HL-60 (cell line): ENCODE measurements at regions not wholly inside any gene's neighbourhood (a gene's known extent, or its start where the extent isn't known, plus 50 kb on each side); places are given as distances from the start of the nearest gene placed in this dataset.

Experiments used
- DNase-seq, 2 experiments: peaks; one replicate each; pipeline ENCODE4 v3.0.0-alpha.2; 2010 to 2020; ENCODE audit warnings: low read depth in 1 of 2, low spot score in 1 of 2
- H3K27ac ChIP-seq: fragments of 250-450 bp; sonication (Bioruptor Pico); replicated peaks from 2 replicates; pipeline ENCODE4 v1.5.1; 2020; ENCODE audit warnings: mild to moderate bottlenecking, moderate library complexity
- H3K27me3 ChIP-seq: fragments of 250-450 bp; sonication (Bioruptor Pico); 2 replicates; pipeline ENCODE4 v1.5.1; 2021; ENCODE audit warnings: mild to moderate bottlenecking, moderate library complexity; ENCODE audit not compliant: insufficient read depth, poor library complexity, severe bottlenecking
- H3K4me3 ChIP-seq: replicated peaks from 2 replicates; pipeline ENCODE4 v1.5.1; 2011; ENCODE audit warnings: mild to moderate bottlenecking, control low read depth, low read length; ENCODE audit not compliant: insufficient read depth
- GABPA ChIP-seq: IDR thresholded peaks from 2 replicates; pipeline ENCODE4 v1.6.1; 2012; ENCODE audit warnings: low read depth
- POLR2AphosphoS5 ChIP-seq: IDR thresholded peaks from 2 replicates; pipeline ENCODE4 v1.6.1; 2012; ENCODE audit warnings: low read depth
- SPI1 ChIP-seq: IDR thresholded peaks from 2 replicates; pipeline ENCODE4 v1.6.1; 2012; ENCODE audit warnings: low read depth, mild to moderate bottlenecking, borderline replicate concordance
- TF ChIP-seq, protein P1 (sequence below): IDR thresholded peaks from 2 replicates; pipeline ENCODE4 v1.6.1; 2012; ENCODE audit warnings: low read depth; ENCODE audit not compliant: insufficient replicate concordance
- TF ChIP-seq, protein P2 (sequence below): IDR thresholded peaks from one replicate; pipeline ENCODE4 v1.5.1; 2011; ENCODE audit warnings: low read length, control low read depth, inconsistent platforms; ENCODE audit not compliant: insufficient read depth

DNA sequence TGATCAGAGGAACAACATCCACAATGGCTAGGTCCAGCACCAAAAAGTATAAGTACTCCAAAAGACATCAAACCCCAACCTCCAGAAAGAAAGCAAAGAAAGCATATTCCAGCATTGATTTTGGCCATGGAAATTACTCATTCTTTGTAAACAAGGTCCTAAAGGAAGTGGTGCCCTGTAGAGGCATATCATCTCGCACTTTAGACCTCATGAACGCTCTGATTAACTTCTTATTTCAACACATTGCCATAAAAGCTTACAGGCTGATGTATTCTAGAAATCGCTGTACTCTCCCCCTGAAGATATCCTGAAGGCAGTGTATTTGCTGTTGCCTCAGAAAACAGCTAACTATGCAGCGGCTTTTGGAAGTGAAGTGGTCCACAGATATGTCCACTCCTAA is 82.7 kb upstream of the TNPO1 start:
- H3K27ac ChIP-seq, result no peak overlapping the region
- no peaks in the 10 kb centered on the region for H3K27me3 ChIP-seq
- no peak overlapping the region for H3K4me3 ChIP-seq
- TF ChIP-seq, protein P1, sequence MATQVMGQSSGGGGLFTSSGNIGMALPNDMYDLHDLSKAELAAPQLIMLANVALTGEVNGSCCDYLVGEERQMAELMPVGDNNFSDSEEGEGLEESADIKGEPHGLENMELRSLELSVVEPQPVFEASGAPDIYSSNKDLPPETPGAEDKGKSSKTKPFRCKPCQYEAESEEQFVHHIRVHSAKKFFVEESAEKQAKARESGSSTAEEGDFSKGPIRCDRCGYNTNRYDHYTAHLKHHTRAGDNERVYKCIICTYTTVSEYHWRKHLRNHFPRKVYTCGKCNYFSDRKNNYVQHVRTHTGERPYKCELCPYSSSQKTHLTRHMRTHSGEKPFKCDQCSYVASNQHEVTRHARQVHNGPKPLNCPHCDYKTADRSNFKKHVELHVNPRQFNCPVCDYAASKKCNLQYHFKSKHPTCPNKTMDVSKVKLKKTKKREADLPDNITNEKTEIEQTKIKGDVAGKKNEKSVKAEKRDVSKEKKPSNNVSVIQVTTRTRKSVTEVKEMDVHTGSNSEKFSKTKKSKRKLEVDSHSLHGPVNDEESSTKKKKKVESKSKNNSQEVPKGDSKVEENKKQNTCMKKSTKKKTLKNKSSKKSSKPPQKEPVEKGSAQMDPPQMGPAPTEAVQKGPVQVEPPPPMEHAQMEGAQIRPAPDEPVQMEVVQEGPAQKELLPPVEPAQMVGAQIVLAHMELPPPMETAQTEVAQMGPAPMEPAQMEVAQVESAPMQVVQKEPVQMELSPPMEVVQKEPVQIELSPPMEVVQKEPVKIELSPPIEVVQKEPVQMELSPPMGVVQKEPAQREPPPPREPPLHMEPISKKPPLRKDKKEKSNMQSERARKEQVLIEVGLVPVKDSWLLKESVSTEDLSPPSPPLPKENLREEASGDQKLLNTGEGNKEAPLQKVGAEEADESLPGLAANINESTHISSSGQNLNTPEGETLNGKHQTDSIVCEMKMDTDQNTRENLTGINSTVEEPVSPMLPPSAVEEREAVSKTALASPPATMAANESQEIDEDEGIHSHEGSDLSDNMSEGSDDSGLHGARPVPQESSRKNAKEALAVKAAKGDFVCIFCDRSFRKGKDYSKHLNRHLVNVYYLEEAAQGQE, result no peak
- TF ChIP-seq, protein P2, sequence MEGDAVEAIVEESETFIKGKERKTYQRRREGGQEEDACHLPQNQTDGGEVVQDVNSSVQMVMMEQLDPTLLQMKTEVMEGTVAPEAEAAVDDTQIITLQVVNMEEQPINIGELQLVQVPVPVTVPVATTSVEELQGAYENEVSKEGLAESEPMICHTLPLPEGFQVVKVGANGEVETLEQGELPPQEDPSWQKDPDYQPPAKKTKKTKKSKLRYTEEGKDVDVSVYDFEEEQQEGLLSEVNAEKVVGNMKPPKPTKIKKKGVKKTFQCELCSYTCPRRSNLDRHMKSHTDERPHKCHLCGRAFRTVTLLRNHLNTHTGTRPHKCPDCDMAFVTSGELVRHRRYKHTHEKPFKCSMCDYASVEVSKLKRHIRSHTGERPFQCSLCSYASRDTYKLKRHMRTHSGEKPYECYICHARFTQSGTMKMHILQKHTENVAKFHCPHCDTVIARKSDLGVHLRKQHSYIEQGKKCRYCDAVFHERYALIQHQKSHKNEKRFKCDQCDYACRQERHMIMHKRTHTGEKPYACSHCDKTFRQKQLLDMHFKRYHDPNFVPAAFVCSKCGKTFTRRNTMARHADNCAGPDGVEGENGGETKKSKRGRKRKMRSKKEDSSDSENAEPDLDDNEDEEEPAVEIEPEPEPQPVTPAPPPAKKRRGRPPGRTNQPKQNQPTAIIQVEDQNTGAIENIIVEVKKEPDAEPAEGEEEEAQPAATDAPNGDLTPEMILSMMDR, result no peak
- no peak for TF ChIP-seq SPI1
- no peak for TF ChIP-seq POLR2AphosphoS5
- no peak for TF ChIP-seq GABPA
- DNase-seq, result no peak

DNA sequence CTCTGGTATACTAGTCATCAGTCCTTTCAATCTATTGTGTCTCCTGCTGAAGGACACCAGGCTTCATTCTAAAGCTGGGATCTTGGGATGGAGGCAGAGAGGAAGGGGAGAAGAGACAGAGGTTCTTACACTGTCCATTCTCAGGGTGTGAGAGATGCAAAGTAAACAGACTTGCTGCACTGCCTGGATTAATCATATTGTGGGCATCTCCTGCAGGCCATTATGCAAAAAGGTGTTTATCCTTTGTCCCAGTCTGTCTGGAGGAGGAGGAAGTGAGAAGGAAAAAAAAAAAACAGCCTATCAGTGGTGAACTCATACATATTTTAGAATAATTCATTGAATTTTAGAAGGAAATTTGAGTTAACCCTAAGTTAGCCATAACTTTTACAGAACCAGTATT is 92.9 kb upstream of the TNPO1 start:
- H3K27ac ChIP-seq, result no peak overlapping the region
- DNase-seq, result no peak
- no peaks in the 10 kb centered on the region for H3K27me3 ChIP-seq
- no peak for TF ChIP-seq SPI1
- H3K4me3 ChIP-seq, result no peak overlapping the region

DNA sequence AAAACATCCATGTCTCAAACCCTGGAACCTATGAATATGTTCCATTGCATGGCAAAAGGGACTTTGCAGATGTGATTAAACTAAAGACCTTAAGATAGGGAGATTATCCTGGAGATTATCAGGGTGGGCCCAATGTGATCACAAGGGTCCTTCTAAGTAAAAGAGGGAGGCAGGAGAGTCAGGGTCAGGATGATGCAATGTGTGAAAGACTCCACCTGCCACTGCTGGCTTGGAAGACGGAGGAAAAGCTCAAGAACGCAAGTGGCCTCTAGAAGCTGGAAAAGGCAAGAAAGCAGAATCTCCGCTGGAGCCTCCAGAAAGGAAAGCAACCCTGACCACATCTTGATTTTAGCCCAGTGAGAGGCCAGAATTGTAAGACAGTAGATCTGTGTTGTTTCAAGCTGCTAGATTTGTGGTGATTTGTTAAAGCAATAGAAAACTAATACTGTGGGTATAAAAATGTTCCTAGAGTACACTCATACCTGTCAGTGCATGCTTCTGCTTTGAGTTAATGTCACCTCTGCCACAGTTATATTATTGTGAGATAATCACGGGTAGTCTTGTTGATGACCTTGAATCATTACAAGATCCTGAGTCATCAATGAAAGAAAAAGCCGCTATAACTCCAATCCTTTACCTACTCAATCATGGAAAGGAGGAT is 93.5 kb upstream of the TNPO1 start:
- H3K27ac ChIP-seq, result no peak overlapping the region
- no peak for DNase-seq

DNA sequence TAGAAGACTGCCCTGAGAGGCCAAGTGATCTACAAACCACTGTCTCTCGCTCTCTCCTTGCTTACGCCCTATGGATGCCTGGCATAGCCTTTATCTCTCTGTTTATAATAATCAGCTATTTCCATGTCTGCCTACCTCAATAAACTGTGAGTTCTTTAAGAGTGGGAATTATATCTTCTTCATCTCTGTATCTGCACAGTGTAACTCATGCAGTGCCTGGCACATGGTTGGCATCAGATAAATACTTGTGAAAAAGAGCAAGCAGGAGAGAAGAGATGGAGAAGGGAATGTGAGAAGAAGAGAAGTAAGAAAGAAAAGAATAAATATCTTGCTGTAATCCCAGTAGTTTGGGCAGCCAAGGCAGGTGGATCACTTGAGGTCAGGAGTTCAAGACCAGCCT is 94.6 kb upstream of the TNPO1 start:
- no peak for DNase-seq
- Histone ChIP-seq H3K27ac (no peak overlapping the region), H3K27me3 (no peaks in the 10 kb centered on the region), H3K4me3 (no peak overlapping the region)
- TF ChIP-seq SPI1 (no peak), GABPA (no peak), POLR2AphosphoS5 (no peak)
- TF ChIP-seq, protein P2, result no peak
- TF ChIP-seq, protein P1, result no peak

More for the DNA sequence above, 93.5 kb upstream of the TNPO1 start:
- TF ChIP-seq, protein P1, result no peak
- TF ChIP-seq, protein P2, result no peak
- TF ChIP-seq GABPA (no peak), POLR2AphosphoS5 (no peak), SPI1 (no peak)
- no peaks in the 10 kb centered on the region for H3K27me3 ChIP-seq
- no peak overlapping the region for H3K4me3 ChIP-seq
